CD8-positive, alpha-beta memory T cell (primary cell): ENCODE measurements at regions not wholly inside any gene's neighbourhood (a gene's known extent, or its start where the extent isn't known, plus 50 kb on each side); places are given as distances from the start of the nearest gene placed in this dataset.
"Not testable (repeated sequence)": the region's sequence is repeated elsewhere in the genome, so short reads cannot be mapped to it uniquely, and the experiment has no call there.

Source experiments
- CTCF ChIA-PET: fragments of 350-600 bp; sonication (Branson Sonifier 250); formaldehyde crosslinking; loops from one replicate; lab custom pipeline; 2021; ENCODE audit warnings: antibody characterized with exemption; lab: Charles Lee
- POLR2A ChIA-PET: fragments of 350-600 bp; sonication (Branson Sonifier 250); formaldehyde crosslinking; loops from one replicate; lab custom pipeline; 2021; ENCODE audit warnings: antibody characterized with exemption; lab: Charles Lee
- DNase-seq, 5 donors: peaks; one replicate each; pipeline versions ENCODE4 v3.0.0 to v3.0.0-alpha.2; 2020 to 2022; ENCODE audit warnings: mixed read lengths in 1 of 5
- H3K27ac ChIP-seq: one replicate; pipeline ENCODE4 v1.7.0; 2013; ENCODE audit warnings: low read depth, mild to moderate bottlenecking, low read length, moderate library complexity
- H3K27me3 ChIP-seq: 2 replicates; pipeline ENCODE4 v1.7.0; 2013; ENCODE audit warnings: low read length, mild to moderate bottlenecking; ENCODE audit not compliant: insufficient read depth, poor library complexity, severe bottlenecking
- H3K36me3 ChIP-seq: 2 replicates; pipeline ENCODE4 v1.7.0; 2013; ENCODE audit warnings: mild to moderate bottlenecking, low read length, moderate library complexity; ENCODE audit not compliant: insufficient read depth
- H3K4me1 ChIP-seq: 2 replicates; pipeline ENCODE4 v1.7.0; 2013; ENCODE audit warnings: mild to moderate bottlenecking, low read length, moderate library complexity; ENCODE audit not compliant: insufficient read depth
- H3K4me3 ChIP-seq: 2 replicates; pipeline ENCODE4 v1.7.0; 2013; ENCODE audit warnings: mild to moderate bottlenecking, low read length
- H3K9me3 ChIP-seq: 2 replicates; pipeline ENCODE4 v1.7.0; 2013; ENCODE audit warnings: mild to moderate bottlenecking, low read length
- H3K27ac Mint-ChIP-seq, 8 donors: one replicate each; pipeline ENCODE4 v1.8.0; 2020 to 2021; ENCODE audit warnings: mixed read lengths in 8 of 8, mild to moderate bottlenecking in 6 of 8, inconsistent platforms in 3 of 8, moderate library complexity in 3 of 8
- H3K27me3 Mint-ChIP-seq, 2 donors: one replicate each; pipeline ENCODE4 v1.8.0; 2020 to 2021; ENCODE audit warnings: mixed read lengths in 2 of 2, mild to moderate bottlenecking in 1 of 2, moderate library complexity in 1 of 2
- H3K36me3 Mint-ChIP-seq, 3 donors: one replicate each; pipeline ENCODE4 v1.8.0; 2020 to 2021; ENCODE audit warnings: mixed read lengths in 3 of 3, inconsistent platforms in 1 of 3, mild to moderate bottlenecking in 1 of 3
- H3K4me1 Mint-ChIP-seq, 3 donors: one replicate each; pipeline ENCODE4 v1.8.0; 2020 to 2021; ENCODE audit warnings: mixed read lengths in 3 of 3, inconsistent platforms in 1 of 3, mild to moderate bottlenecking in 1 of 3
- H3K4me3 Mint-ChIP-seq, 7 donors: one replicate each; pipeline ENCODE4 v1.8.0; 2020 to 2021; ENCODE audit warnings: mixed read lengths in 7 of 7, mild to moderate bottlenecking in 6 of 7, moderate library complexity in 4 of 7, inconsistent platforms in 2 of 7
- H3K9me3 Mint-ChIP-seq, 5 donors: one replicate each; pipeline ENCODE4 v1.8.0; 2020 to 2022; ENCODE audit warnings: mixed read lengths in 5 of 5, mild to moderate bottlenecking in 3 of 5, moderate library complexity in 2 of 5, inconsistent platforms in 1 of 5

DNA sequence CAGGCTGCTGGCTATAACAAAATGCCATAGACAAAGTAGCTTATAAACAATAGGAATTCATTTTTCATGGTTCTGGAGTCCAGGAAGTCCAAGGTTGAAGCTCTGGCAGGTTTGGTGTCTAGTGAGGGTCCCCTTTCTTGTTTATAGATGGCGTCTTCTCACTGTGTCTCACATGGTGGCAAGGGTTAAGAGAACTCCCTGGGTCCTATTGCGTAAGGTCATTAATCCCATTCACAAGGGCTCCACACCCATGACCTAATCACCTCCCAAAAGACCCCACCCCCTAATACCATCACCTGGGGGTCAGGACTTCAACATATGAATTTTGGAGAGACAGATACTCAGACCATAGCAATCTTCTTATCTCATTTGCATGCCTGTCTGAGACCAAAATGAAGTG is 108.9 kb upstream of the USP25 start:
- ChIA-PET POLR2A (no interaction called here), CTCF (no interaction called here)
- no peaks in the 10 kb centered on the region for H3K4me1 Mint-ChIP-seq
- no peaks in the 10 kb centered on the region for H3K36me3 ChIP-seq
- no peak for DNase-seq
- H3K27ac Mint-ChIP-seq: no peak overlapping the region
- H3K27me3 ChIP-seq: no peaks in the 10 kb centered on the region
- no peak overlapping the region for H3K4me3 Mint-ChIP-seq
- no peaks in the 10 kb centered on the region for H3K4me1 ChIP-seq
- no peaks in the 10 kb centered on the region for H3K9me3 ChIP-seq
- H3K27me3 Mint-ChIP-seq: peaks cover 0 to 2% of the 10 kb centered on the region in 2 donors
- H3K27ac ChIP-seq: no peak overlapping the region
- H3K9me3 Mint-ChIP-seq: no peaks in the 10 kb centered on the region
- no peak overlapping the region for H3K4me3 ChIP-seq
- H3K36me3 Mint-ChIP-seq: no peaks in the 10 kb centered on the region

DNA sequence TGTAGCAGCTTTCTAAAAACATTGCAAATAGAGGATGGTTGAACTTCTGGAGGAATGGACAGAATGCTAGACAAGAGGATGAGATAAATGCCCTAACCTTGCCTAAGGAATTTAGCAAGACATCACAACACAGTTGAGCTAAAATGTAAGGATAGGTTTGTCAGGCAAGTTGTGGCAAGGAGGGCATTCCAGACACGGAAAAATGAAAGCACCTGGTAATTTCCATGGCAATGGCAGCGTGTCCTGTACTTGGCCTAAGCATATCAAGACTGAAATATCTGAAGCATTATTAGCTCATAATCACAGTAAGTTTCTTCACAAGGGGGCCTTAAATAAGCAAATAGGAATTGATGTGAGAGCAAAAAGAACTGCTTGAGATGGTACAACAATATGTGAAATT is 105.1 kb upstream of the USP25 start:
- ChIA-PET CTCF (no interaction called here), POLR2A (no interaction called here)
- peaks cover 4% of the 10 kb centered on the region in 2 donors for H3K27me3 Mint-ChIP-seq
- H3K36me3 Mint-ChIP-seq: no peaks in the 10 kb centered on the region
- H3K36me3 ChIP-seq: no peaks in the 10 kb centered on the region
- no peak overlapping the region for H3K4me3 Mint-ChIP-seq
- H3K27ac ChIP-seq: no peak overlapping the region
- no peaks in the 10 kb centered on the region for H3K4me1 ChIP-seq
- no peak overlapping the region for H3K27ac Mint-ChIP-seq
- H3K9me3 ChIP-seq: no peaks in the 10 kb centered on the region
- no peaks in the 10 kb centered on the region for H3K4me1 Mint-ChIP-seq
- DNase-seq: no peak
- no peaks in the 10 kb centered on the region for H3K27me3 ChIP-seq
- no peak overlapping the region for H3K4me3 ChIP-seq
- H3K9me3 Mint-ChIP-seq: no peaks in the 10 kb centered on the region

GRCh38 chr21:15625363-15625762 is 104.4 kb upstream of the USP25 start:
- Histone ChIP-seq H3K36me3 (no peaks in the 10 kb centered on the region), H3K27me3 (no peaks in the 10 kb centered on the region), H3K27ac (no peak overlapping the region), H3K9me3 (no peaks in the 10 kb centered on the region), H3K4me1 (no peaks in the 10 kb centered on the region), H3K4me3 (no peak overlapping the region)
- Mint-ChIP-seq H3K27ac (no peak overlapping the region), H3K4me3 (no peak overlapping the region), H3K36me3 (no peaks in the 10 kb centered on the region), H3K4me1 (no peaks in the 10 kb centered on the region), H3K27me3 (peaks cover 4 to 5% of the 10 kb centered on the region in 2 donors), H3K9me3 (no peaks in the 10 kb centered on the region)
- DNase-seq: no peak
- CTCF ChIA-PET: no interaction called here
- POLR2A ChIA-PET: no interaction called here

DNA sequence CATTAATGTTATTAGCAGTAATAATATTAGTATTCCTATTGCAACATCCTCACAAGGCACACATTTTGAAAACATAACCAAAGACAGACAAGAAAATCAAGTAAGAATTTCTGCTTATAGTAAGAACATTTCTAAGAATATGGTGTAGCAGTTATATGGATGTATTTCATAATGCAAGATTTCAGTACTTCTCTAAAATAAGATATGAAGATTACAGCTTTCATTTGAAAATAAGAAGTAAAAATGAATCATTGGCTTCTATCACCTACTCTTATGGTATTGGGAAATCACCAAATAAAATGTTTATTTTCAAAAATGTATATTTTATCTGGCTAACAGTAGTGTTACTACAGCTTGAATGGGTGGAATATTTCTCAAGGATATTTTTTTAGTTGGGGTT is 103.8 kb upstream of the USP25 start:
- ChIA-PET CTCF (no interaction called here), POLR2A (no interaction called here)
- H3K27me3 ChIP-seq: no peaks in the 10 kb centered on the region
- Mint-ChIP-seq H3K9me3 (no peaks in the 10 kb centered on the region), H3K4me3 (no peak overlapping the region), H3K27ac (no peak overlapping the region), H3K4me1 (no peaks in the 10 kb centered on the region), H3K36me3 (no peaks in the 10 kb centered on the region), H3K27me3 (peaks cover 4 to 5% of the 10 kb centered on the region in 2 donors)
- H3K9me3 ChIP-seq: no peaks in the 10 kb centered on the region
- no peak overlapping the region for H3K4me3 ChIP-seq
- no peak overlapping the region for H3K27ac ChIP-seq
- DNase-seq: no peak
- no peaks in the 10 kb centered on the region for H3K4me1 ChIP-seq
- H3K36me3 ChIP-seq: no peaks in the 10 kb centered on the region

DNA sequence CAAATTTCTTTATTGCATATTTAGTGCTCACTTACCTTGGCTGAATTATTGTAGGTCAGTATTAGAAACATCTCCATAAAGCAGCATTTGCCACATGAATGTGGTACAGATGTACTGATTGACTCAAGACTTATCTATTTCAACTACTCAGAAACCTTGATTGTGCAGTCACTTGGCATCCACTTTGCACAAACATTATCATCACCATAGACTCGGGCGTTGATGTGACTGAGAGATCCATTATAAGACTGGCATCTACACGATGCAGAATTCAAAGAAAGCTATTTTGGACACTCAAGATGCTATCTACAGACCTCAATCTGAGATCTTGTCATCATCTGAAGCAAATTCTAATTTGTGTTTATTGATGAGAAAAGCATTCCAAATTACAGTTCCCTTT is 102.8 kb upstream of the USP25 start:
- Histone ChIP-seq H3K36me3 (no peaks in the 10 kb centered on the region), H3K27me3 (no peaks in the 10 kb centered on the region), H3K9me3 (no peaks in the 10 kb centered on the region), H3K4me1 (no peaks in the 10 kb centered on the region), H3K4me3 (no peak overlapping the region), H3K27ac (no peak overlapping the region)
- Mint-ChIP-seq H3K4me1 (no peaks in the 10 kb centered on the region), H3K27me3 (peaks cover 4 to 5% of the 10 kb centered on the region in 2 donors), H3K4me3 (no peak overlapping the region), H3K36me3 (no peaks in the 10 kb centered on the region), H3K9me3 (no peaks in the 10 kb centered on the region), H3K27ac (no peak overlapping the region)
- DNase-seq: no peak
- POLR2A ChIA-PET: no interaction called here
- CTCF ChIA-PET: no interaction called here

GRCh38 chr21:15627823-15628222 is 102.0 kb upstream of the USP25 start:
- H3K9me3 Mint-ChIP-seq: no peaks in the 10 kb centered on the region
- peaks cover 4 to 5% of the 10 kb centered on the region in 2 donors for H3K27me3 Mint-ChIP-seq

GRCh38 chr21:15631342-15631741 is 98.4 kb upstream of the USP25 start:
- H3K9me3 ChIP-seq: no peaks in the 10 kb centered on the region
- no peak for DNase-seq
- Mint-ChIP-seq H3K4me1 (no peaks in the 10 kb centered on the region), H3K4me3 (no peak overlapping the region), H3K27ac (no peak overlapping the region), H3K9me3 (no peaks in the 10 kb centered on the region), H3K36me3 (no peaks in the 10 kb centered on the region), H3K27me3 (peaks cover 4 to 5% of the 10 kb centered on the region in 2 donors)
- H3K27me3 ChIP-seq: no peaks in the 10 kb centered on the region
- H3K36me3 ChIP-seq: no peaks in the 10 kb centered on the region
- H3K4me3 ChIP-seq: no peak overlapping the region
- POLR2A ChIA-PET: no interaction called here
- H3K27ac ChIP-seq: no peak overlapping the region
- H3K4me1 ChIP-seq: no peaks in the 10 kb centered on the region
- CTCF ChIA-PET: no interaction called here

More at GRCh38 chr21:15627823-15628222, 102.0 kb upstream of the USP25 start:
- ChIA-PET POLR2A (no interaction called here), CTCF (no interaction called here)
- Mint-ChIP-seq H3K27ac (no peak overlapping the region), H3K4me1 (no peaks in the 10 kb centered on the region), H3K4me3 (no peak overlapping the region), H3K36me3 (no peaks in the 10 kb centered on the region)
- no peak for DNase-seq
- Histone ChIP-seq H3K4me1 (no peaks in the 10 kb centered on the region), H3K4me3 (no peak overlapping the region), H3K9me3 (no peaks in the 10 kb centered on the region), H3K27ac (no peak overlapping the region), H3K27me3 (no peaks in the 10 kb centered on the region), H3K36me3 (no peaks in the 10 kb centered on the region)

DNA sequence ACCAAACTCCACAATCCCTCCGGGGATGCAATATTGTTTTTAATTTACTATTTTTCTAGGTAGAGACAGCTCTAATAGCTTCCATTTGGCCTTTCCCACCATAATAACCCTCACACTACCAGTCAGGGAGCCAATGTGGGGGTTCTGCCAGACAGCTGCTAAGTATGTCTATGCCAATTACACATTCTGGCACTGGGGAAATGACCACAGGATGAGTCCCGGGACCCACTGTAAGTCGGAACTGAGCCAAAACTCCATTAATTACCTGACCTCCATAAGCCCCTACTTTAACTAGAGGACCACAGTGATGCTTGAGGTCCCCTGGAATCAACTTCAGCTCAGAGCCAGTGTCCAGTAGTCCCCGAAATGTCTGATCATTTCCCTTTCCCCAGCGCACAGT is 95.2 kb upstream of the USP25 start:
- H3K27ac ChIP-seq, POLR2A ChIA-PET, H3K9me3 Mint-ChIP-seq, H3K27me3 Mint-ChIP-seq, H3K27ac Mint-ChIP-seq, DNase-seq, H3K36me3 Mint-ChIP-seq, H3K4me1 ChIP-seq, H3K36me3 ChIP-seq, H3K9me3 ChIP-seq, H3K4me3 ChIP-seq, H3K4me3 Mint-ChIP-seq, CTCF ChIA-PET, H3K4me1 Mint-ChIP-seq, H3K27me3 ChIP-seq: not testable (repeated sequence)
